ENCODE measurements at regions not wholly inside any gene's neighbourhood (a gene's known extent, or its start where the extent isn't known, plus 50 kb on each side); places are given as distances from the start of the nearest gene placed in this dataset.

GRCh38 chr2:139000131-139000785 is 220.1 kb upstream of the NXPH2 start:
- no peak for DNase-seq (ENCODE audit: low read depth)
- Histone ChIP-seq H3K36me3 (ENCODE audit: control insufficient read depth, insufficient read depth, low read length) (no peaks in the 10 kb centered on the region), H3K4me3 (ENCODE audit: low read depth, low read length) (no peak overlapping the region), H3K27me3 (ENCODE audit: control insufficient read depth, insufficient read depth, low read length) (no peaks in the 10 kb centered on the region)
- ChIA-PET CTCF (no interaction called here), POLR2A (no interaction called here)
- no peak for TF ChIP-seq CTCF (IDR thresholded peaks at IDR 0.05; ENCODE audit: insufficient read depth, low read depth, low read length)

GRCh38 chr2:138997856-138998517 is 217.8 kb upstream of the NXPH2 start:
- DNase-seq (ENCODE audit: low read depth) = no peak
- H3K27me3 ChIP-seq (ENCODE audit: control insufficient read depth, insufficient read depth, low read length) = no peaks in the 10 kb centered on the region
- H3K36me3 ChIP-seq (ENCODE audit: control insufficient read depth, insufficient read depth, low read length) = no peaks in the 10 kb centered on the region
- H3K4me3 ChIP-seq (ENCODE audit: low read depth, low read length) = no peak overlapping the region
- ChIA-PET CTCF (no interaction called here), POLR2A (no interaction called here)
- no peak for TF ChIP-seq CTCF (IDR thresholded peaks at IDR 0.05; ENCODE audit: insufficient read depth, low read depth, low read length)

- TF ChIP-seq CTCF (IDR thresholded peaks at IDR 0.05; ENCODE audit: insufficient read depth, low read depth, low read length) = no peak
- ChIA-PET CTCF (no interaction called here), POLR2A (no interaction called here)
- DNase-seq (ENCODE audit: low read depth) = no peak
- H3K4me3 ChIP-seq (ENCODE audit: low read depth, low read length) = no peak overlapping the region
- H3K27me3 ChIP-seq (ENCODE audit: control insufficient read depth, insufficient read depth, low read length) = no peaks in the 10 kb centered on the region
- H3K36me3 ChIP-seq (ENCODE audit: control insufficient read depth, insufficient read depth, low read length) = no peaks in the 10 kb centered on the region
Observed at GRCh38 chr2:138997346-138997745, 217.2 kb upstream of the NXPH2 start.

- DNase-seq (ENCODE audit: low read depth) = no peak
- H3K27me3 ChIP-seq (ENCODE audit: control insufficient read depth, insufficient read depth, low read length) = no peaks in the 10 kb centered on the region
- H3K36me3 ChIP-seq (ENCODE audit: control insufficient read depth, insufficient read depth, low read length) = no peaks in the 10 kb centered on the region
- TF ChIP-seq CTCF (IDR thresholded peaks at IDR 0.05; ENCODE audit: insufficient read depth, low read depth, low read length) = no peak
- no peak overlapping the region for H3K4me3 ChIP-seq (ENCODE audit: low read depth, low read length)
- ChIA-PET CTCF (no interaction called here), POLR2A (no interaction called here)
Observed at GRCh38 chr2:138994502-138994901, 214.3 kb upstream of the NXPH2 start.

DNA sequence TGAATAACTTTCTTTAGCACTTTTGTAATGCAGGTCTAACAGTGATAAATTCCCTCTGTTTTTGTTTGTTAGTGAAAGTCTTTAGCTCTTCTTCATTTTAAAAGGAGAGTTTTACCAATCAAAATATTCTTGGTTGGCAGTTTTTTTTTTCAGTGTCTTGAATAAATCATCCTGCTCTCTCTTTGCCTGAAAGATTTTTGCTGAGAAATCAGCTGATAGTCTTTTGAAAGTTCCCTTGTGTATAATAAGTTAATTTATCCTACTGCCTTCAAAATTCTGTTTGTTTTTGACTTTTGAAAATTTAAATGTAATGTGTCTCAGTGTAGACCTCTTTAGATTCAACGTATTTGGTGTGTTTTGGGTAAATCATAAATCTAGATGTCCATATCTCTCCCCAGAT is 205.7 kb upstream of the NXPH2 start:
- TF ChIP-seq CTCF (IDR thresholded peaks at IDR 0.05; ENCODE audit: insufficient read depth, low read depth, low read length) = no peak
- no peak for DNase-seq (ENCODE audit: low read depth)
- ChIA-PET CTCF (no interaction called here), POLR2A (no interaction called here)
- Histone ChIP-seq H3K4me3 (ENCODE audit: low read depth, low read length) (no peak overlapping the region), H3K27me3 (ENCODE audit: control insufficient read depth, insufficient read depth, low read length) (no peaks in the 10 kb centered on the region), H3K36me3 (ENCODE audit: control insufficient read depth, insufficient read depth, low read length) (no peaks in the 10 kb centered on the region)

All from BJ (cell line).